ENCODE measurements at regions not wholly inside any gene's neighbourhood (a gene's known extent, or its start where the extent isn't known, plus 50 kb on each side); places are given as distances from the start of the nearest gene placed in this dataset.

- no peak for TF ChIP-seq CTCF (conservative IDR thresholded peaks at IDR 0.05)
- no peak overlapping the region for H3K27ac ChIP-seq
Measured at GRCh38 chr17:77361986-77362620, 221.3 kb downstream of the SEC14L1 start.

- H3K27ac ChIP-seq: no peak overlapping the region
- no peak for TF ChIP-seq CTCF (conservative IDR thresholded peaks at IDR 0.05)
Measured at GRCh38 chr17:77363821-77364361, 223.1 kb downstream of the SEC14L1 start.

GRCh38 chr17:77364381-77364911, 223.7 kb downstream of the SEC14L1 start:
- H3K27ac ChIP-seq: no peak overlapping the region
- no peak for TF ChIP-seq CTCF (conservative IDR thresholded peaks at IDR 0.05)

- no peak for TF ChIP-seq CTCF (conservative IDR thresholded peaks at IDR 0.05)
- 0 out of 2 replicates have a peak overlapping the region, but pooled peaks have one; percentile 1 for H3K27ac ChIP-seq
Measured at GRCh38 chr17:77364941-77365583, 224.3 kb downstream of the SEC14L1 start.

- 0 out of 2 replicates have a peak overlapping the region, but pooled peaks have one; percentile 1 for H3K27ac ChIP-seq
- no peak for TF ChIP-seq CTCF (conservative IDR thresholded peaks at IDR 0.05)
Measured at GRCh38 chr17:77365584-77366186, 224.9 kb downstream of the SEC14L1 start.

GRCh38 chr17:77366206-77366557, 225.4 kb downstream of the SEC14L1 start:
- no peak for TF ChIP-seq CTCF (conservative IDR thresholded peaks at IDR 0.05)
- H3K27ac ChIP-seq: 0 out of 2 replicates have a peak overlapping the region, but pooled peaks have one; percentile 1

GRCh38 chr17:77366558-77367245, 225.9 kb downstream of the SEC14L1 start:
- H3K27ac ChIP-seq: no peak overlapping the region
- TF ChIP-seq CTCF (conservative IDR thresholded peaks at IDR 0.05): no peak

All from VCaP (cell line).